HCT116 (cell line): ENCODE measurements at regions not wholly inside any gene's neighbourhood (a gene's known extent, or its start where the extent isn't known, plus 50 kb on each side); places are given as distances from the start of the nearest gene placed in this dataset.

Experiments
- ATAC-seq: fragments of 200-7000 bp; cut with Tn5 transposase; 2 replicates; pipeline ENCODE4 v1.9.1; 2020; ENCODE audit warnings: mild to moderate bottlenecking, moderate library complexity
- BruUV-seq: library from RNA; stranded (reverse); fragments of 400-500 nt; replicated peaks from 2 replicates; lab custom pipeline; 2021; lab: Mats Ljungman, UMichigan
- CTCF ChIA-PET: fragments of 300-600 bp; sonication (Branson Sonifier 250); formaldehyde crosslinking; loops from one replicate; lab custom pipeline; 2021; ENCODE audit warnings: antibody characterized with exemption; lab: Charles Lee
- POLR2A ChIA-PET: fragments of 300-600, 350-600 bp; sonication (Branson Sonifier 250); formaldehyde crosslinking; loops from one replicate; lab custom pipeline; 2021; ENCODE audit warnings: antibody characterized with exemption; lab: Charles Lee
- RAD21 ChIA-PET, 2 experiments: fragments of 300-600 bp; sonication (Branson Sonifier 250); formaldehyde crosslinking; loops; one replicate each; lab custom pipeline; 2023; ENCODE audit warnings: low total read pairs in 2 of 2; ENCODE audit not compliant: uncharacterized antibody in 2 of 2, unreplicated experiment in 2 of 2, low non-redundant PET in 1 of 2; lab: Charles Lee
- DNase-seq: peaks from one replicate; pipeline ENCODE4 v3.0.0-alpha.2; 2010; ENCODE audit warnings: low read depth, low spot score
- H2AFZ ChIP-seq: fragments of 200-600 bp; shearing (Covaris generic), sonication (generic); 2 replicates; pipeline ENCODE4 v1.6.1; 2017; ENCODE audit warnings: low read depth, mixed run types, mixed read lengths, antibody characterized with exemption, low read length; ENCODE audit not compliant: poor library complexity, severe bottlenecking
- H3K27ac ChIP-seq: 2 replicates; pipeline ENCODE4 v1.5.1; 2012; ENCODE audit warnings: low read depth, low read length
- H3K27me3 ChIP-seq: fragments of 200-600 bp; sonication (generic); 2 replicates; pipeline ENCODE4 v1.6.1; 2016; ENCODE audit warnings: mixed run types, low read length, mixed read lengths; ENCODE audit not compliant: insufficient read depth
- H3K36me3 ChIP-seq, 2 experiments: fragments of 200-500 bp in 1 of 2; fragments of 200-600 bp in 1 of 2; sonication (Bioruptor generic) in 1 of 2; sonication (generic) in 1 of 2; 2 replicates each; pipeline versions ENCODE4 v1.5.1 to v1.6.1; 2014 to 2016; ENCODE audit warnings: low read length in 2 of 2, inconsistent platforms in 1 of 2, mixed read lengths in 1 of 2, mixed run types in 1 of 2; ENCODE audit not compliant: insufficient read depth in 2 of 2, control insufficient read depth in 1 of 2
- H3K4me1 ChIP-seq, 2 experiments: fragments of 200-600 bp in 1 of 2; sonication (generic) in 1 of 2; 2 replicates each; pipeline versions ENCODE4 v1.5.1 to v1.6.1; 2012 to 2017; ENCODE audit warnings: low read length in 2 of 2, inconsistent platforms in 1 of 2, mild to moderate bottlenecking in 1 of 2, mixed read lengths in 1 of 2, mixed run types in 1 of 2, moderate library complexity in 1 of 2; ENCODE audit not compliant: insufficient read depth in 2 of 2, control insufficient read depth in 1 of 2
- H3K4me2 ChIP-seq: fragments of 200-600 bp; sonication (generic); 2 replicates; pipeline ENCODE4 v1.6.1; 2017; ENCODE audit warnings: mixed run types, low read length, mixed read lengths
- H3K4me3 ChIP-seq, 2 experiments: fragments of 200-600 bp in 1 of 2; sonication (generic) in 1 of 2; replicated peaks in 1 of 2; 2 replicates each; pipeline ENCODE4 v1.5.1; 2011 to 2016; ENCODE audit warnings: low read length in 2 of 2, control low read depth in 1 of 2, low read depth in 1 of 2, mild to moderate bottlenecking in 1 of 2, mixed read lengths in 1 of 2, mixed run types in 1 of 2
- H3K79me2 ChIP-seq: fragments of 200-600 bp; sonication (generic); 2 replicates; pipeline ENCODE4 v1.6.1; 2017; ENCODE audit warnings: mild to moderate bottlenecking, mixed run types, low read length, moderate library complexity, mixed read lengths; ENCODE audit not compliant: insufficient read depth
- H3K9ac ChIP-seq: fragments of 200-600 bp; sonication (generic); 2 replicates; pipeline ENCODE4 v1.6.1; 2016; ENCODE audit warnings: low read length, mixed read lengths
- H3K9me2 ChIP-seq: fragments of 200-600 bp; sonication (generic), shearing (Covaris generic); 2 replicates; pipeline ENCODE4 v1.6.1; 2017; ENCODE audit warnings: mixed run types, mild to moderate bottlenecking, moderate library complexity; ENCODE audit not compliant: insufficient read depth
- H3K9me3 ChIP-seq, 2 experiments: fragments of 200-500 bp in 1 of 2; fragments of 200-600 bp in 1 of 2; sonication (Bioruptor generic) in 1 of 2; sonication (generic) in 1 of 2; 2 replicates each; pipeline ENCODE4 v1.6.1; 2014 to 2017; ENCODE audit warnings: low read length in 2 of 2, mixed read lengths in 2 of 2, inconsistent platforms in 1 of 2, low read depth in 1 of 2, mild to moderate bottlenecking in 1 of 2, mixed run types in 1 of 2, moderate library complexity in 1 of 2; ENCODE audit not compliant: control insufficient read depth in 1 of 2, insufficient read depth in 1 of 2
- H4K20me1 ChIP-seq: fragments of 200-600 bp; sonication (generic), shearing (Covaris generic); 2 replicates; pipeline ENCODE4 v1.6.1; 2017; ENCODE audit warnings: mixed run types, mild to moderate bottlenecking, moderate library complexity; ENCODE audit not compliant: insufficient read depth
- CBX3 ChIP-seq: IDR thresholded peaks from 2 replicates; pipeline ENCODE4 v1.6.1; 2012; ENCODE audit warnings: low read depth
- CEBPB ChIP-seq: IDR thresholded peaks from 2 replicates; pipeline ENCODE4 v1.6.1; 2012; ENCODE audit warnings: low read depth
- CTCF ChIP-seq, 3 experiments: fragments of 200-600 bp in 1 of 3; sonication (generic) in 1 of 3; IDR thresholded peaks in 2 of 3; conservative IDR thresholded peaks in 1 of 3; 2 replicates each; pipeline ENCODE4 v1.5.1; 2012 to 2017; ENCODE audit warnings: low read depth in 2 of 3, low read length in 2 of 3, antibody characterized with exemption in 1 of 3, borderline replicate concordance in 1 of 3, control low read depth in 1 of 3, mild to moderate bottlenecking in 1 of 3, mixed read lengths in 1 of 3, mixed run types in 1 of 3, moderate library complexity in 1 of 3; ENCODE audit not compliant: insufficient read depth in 1 of 3
- EGR1 ChIP-seq: IDR thresholded peaks from 2 replicates; pipeline ENCODE4 v1.6.1; 2012; ENCODE audit warnings: low read depth
- ELF1 ChIP-seq: IDR thresholded peaks from 2 replicates; pipeline ENCODE4 v1.6.1; 2012; ENCODE audit warnings: low read depth, borderline replicate concordance
- EZH2 ChIP-seq: fragments of 200-600 bp; sonication (generic); IDR thresholded peaks from 2 replicates; pipeline ENCODE4 v1.6.1; 2017; ENCODE audit warnings: antibody characterized with exemption, mixed run types
- EZH2phosphoT487 ChIP-seq: fragments of 200-600 bp; IDR thresholded peaks from 2 replicates; pipeline ENCODE4 v1.6.1; 2018; ENCODE audit warnings: antibody characterized with exemption, borderline replicate concordance
- JUND ChIP-seq: IDR thresholded peaks from 2 replicates; pipeline ENCODE4 v1.6.1; 2012
- MAX ChIP-seq: IDR thresholded peaks from 2 replicates; pipeline ENCODE4 v1.6.1; 2012
- RAD21 ChIP-seq: IDR thresholded peaks from 2 replicates; pipeline ENCODE4 v1.6.1; 2012; ENCODE audit warnings: low read depth, mild to moderate bottlenecking
- REST ChIP-seq: IDR thresholded peaks from 2 replicates; pipeline ENCODE4 v1.6.1; 2012; ENCODE audit warnings: low read depth
- SP1 ChIP-seq: IDR thresholded peaks from 2 replicates; pipeline ENCODE4 v1.6.1; 2012; ENCODE audit warnings: low read depth
- SRF ChIP-seq: IDR thresholded peaks from 2 replicates; pipeline ENCODE4 v1.6.1; 2012; ENCODE audit warnings: low read depth
- ZFX ChIP-seq: fragments of 450-650 bp; IDR thresholded peaks from 2 replicates; pipeline ENCODE4 v1.6.1; 2017
- intact Hi-C: fragments of 100-400 bp; cut with micrococcal nuclease; formaldehyde crosslinking; loops from 2 replicates; pipeline ENCODE4 v1.10.0; 2022

- TF ChIP-seq REST: no peak
- no peak for TF ChIP-seq JUND
- TF ChIP-seq CBX3: no peak
- no peak for TF ChIP-seq CEBPB
- TF ChIP-seq CTCF (IDR thresholded peaks at IDR 0.05 in 2 of 3, conservative IDR thresholded peaks at IDR 0.05 in 1 of 3; ENCODE audit: borderline replicate concordance in 1 of 3, insufficient read depth in 1 of 3, low read depth in 2 of 3, low read length in 2 of 3): no peak
- TF ChIP-seq EZH2: no peak
- no peak for TF ChIP-seq ZFX
- TF ChIP-seq MAX: no peak
- no peak for TF ChIP-seq ELF1
- no peak for TF ChIP-seq EZH2phosphoT487
- TF ChIP-seq SP1: no peak
- TF ChIP-seq RAD21: no peak
- TF ChIP-seq EGR1: no peak
- TF ChIP-seq SRF: no peak
- Histone ChIP-seq H3K27ac (no peak overlapping the region), H3K79me2 (no peaks in the 10 kb centered on the region), H3K27me3 (peaks cover 5% of the 10 kb centered on the region), H3K9me3 (no peaks in the 10 kb centered on the region), H3K4me3 (no peak overlapping the region), H4K20me1 (no peaks in the 10 kb centered on the region), H3K36me3 (no peaks in the 10 kb centered on the region), H2AFZ (no peak overlapping the region), H3K9me2 (no peaks in the 10 kb centered on the region), H3K4me1 (no peaks in the 10 kb centered on the region), H3K4me2 (no peak overlapping the region), H3K9ac (no peak overlapping the region)
- ChIA-PET POLR2A (no interaction called here), RAD21 (no interaction called here), CTCF (no interaction called here)
- ATAC-seq: no peak
- BruUV-seq: no TSS peak
- DNase-seq: no peak
- intact Hi-C loops: no loop called here
Observed at GRCh38 chr18:77433076-77433475, 183.4 kb downstream of the GALR1 start.
